Neural cell (in vitro differentiated cells): ENCODE measurements at regions not wholly inside any gene's neighbourhood (a gene's known extent, or its start where the extent isn't known, plus 50 kb on each side); places are given as distances from the start of the nearest gene placed in this dataset.

ENCODE experiments used
- H2AFZ ChIP-seq: fragments of 200-600, 300-800 bp; sonication (generic), shearing (Covaris generic); 2 replicates; pipeline ENCODE4 v1.6.0; 2014; ENCODE audit warnings: low read depth, mild to moderate bottlenecking, antibody characterized with exemption, low read length, moderate library complexity
- H3F3A ChIP-seq: fragments of 200-600 bp; shearing (Covaris generic); 2 replicates; pipeline ENCODE4 v1.6.1; 2016; ENCODE audit warnings: mild to moderate bottlenecking, moderate library complexity, mixed read lengths, antibody characterized with exemption, low read length; ENCODE audit not compliant: insufficient read depth, poor library complexity, severe bottlenecking
- H3K27ac ChIP-seq: fragments of 200-600, 300-800 bp; sonication (generic), shearing (Covaris generic); 2 replicates; pipeline ENCODE4 v1.5.1; 2014; ENCODE audit warnings: mild to moderate bottlenecking, low read length, moderate library complexity
- H3K27me3 ChIP-seq: fragments of 300-800, 200-600 bp; sonication (generic), shearing (Covaris generic); 2 replicates; pipeline ENCODE4 v1.6.0; 2014; ENCODE audit warnings: mild to moderate bottlenecking, low read depth, low read length, moderate library complexity; ENCODE audit not compliant: insufficient read depth
- H3K36me3 ChIP-seq: fragments of 300-800, 200-600 bp; sonication (generic), shearing (Covaris generic); 2 replicates; pipeline ENCODE4 v1.5.1; 2014; ENCODE audit warnings: mild to moderate bottlenecking, antibody characterized with exemption, low read length, moderate library complexity; ENCODE audit not compliant: insufficient read depth
- H3K4me2 ChIP-seq: fragments of 300-800, 200-600 bp; sonication (generic), shearing (Covaris generic); 2 replicates; pipeline ENCODE4 v1.6.0; 2014; ENCODE audit warnings: mild to moderate bottlenecking, low read length
- H3K4me3 ChIP-seq: fragments of 300-800, 200-600 bp; sonication (generic), shearing (Covaris generic); 2 replicates; pipeline ENCODE4 v1.5.1; 2014; ENCODE audit warnings: mild to moderate bottlenecking, low read length, moderate library complexity
- H3K79me2 ChIP-seq: fragments of 200-600 bp; shearing (Covaris generic); replicated peaks from 2 replicates; pipeline ENCODE4 v1.6.0; 2014; ENCODE audit warnings: mild to moderate bottlenecking, low read length, moderate library complexity; ENCODE audit not compliant: insufficient read depth
- H3K9ac ChIP-seq: fragments of 300-800, 200-600 bp; sonication (generic), shearing (Covaris generic); 2 replicates; pipeline ENCODE4 v1.6.1; 2016; ENCODE audit warnings: mild to moderate bottlenecking, low read length, mixed read lengths
- H3K9me2 ChIP-seq: fragments of 200-600 bp; shearing (Covaris generic); 2 replicates; pipeline ENCODE4 v1.6.1; 2016; ENCODE audit warnings: mild to moderate bottlenecking, low read length, mixed read lengths; ENCODE audit not compliant: insufficient read depth
- H3K9me3 ChIP-seq: fragments of 200-600, 300-800 bp; sonication (generic), shearing (Covaris generic); 2 replicates; pipeline ENCODE4 v1.6.1; 2016; ENCODE audit warnings: mild to moderate bottlenecking, mixed run types, low read length, moderate library complexity, mixed read lengths
- H4K20me1 ChIP-seq: fragments of 200-600 bp; shearing (Covaris generic); 2 replicates; pipeline ENCODE4 v1.6.1; 2016; ENCODE audit warnings: mild to moderate bottlenecking, mixed run types; ENCODE audit not compliant: insufficient read depth
- CTCF ChIP-seq: fragments of 450-650 bp; IDR thresholded peaks from 2 replicates; pipeline ENCODE4 v1.5.1; 2014; ENCODE audit warnings: antibody characterized with exemption, mild to moderate bottlenecking, moderate library complexity; ENCODE audit not compliant: poor library complexity, severe bottlenecking
- EP300 ChIP-seq: fragments of 450-650 bp; conservative IDR thresholded peaks from 2 replicates; pipeline ENCODE4 v1.6.1; 2014; ENCODE audit warnings: antibody characterized with exemption, mild to moderate bottlenecking, moderate library complexity; ENCODE audit not compliant: poor library complexity, severe bottlenecking
- EZH2 ChIP-seq: fragments of 200-600, 300-800 bp; shearing (Covaris generic), sonication (generic); IDR thresholded peaks from 2 replicates; pipeline ENCODE4 v1.6.1; 2014; ENCODE audit warnings: antibody characterized with exemption, low read length, borderline replicate concordance, mild to moderate bottlenecking; ENCODE audit not compliant: insufficient read depth, poor library complexity, severe bottlenecking
- MXI1 ChIP-seq: fragments of 450-650 bp; conservative IDR thresholded peaks from 2 replicates; pipeline ENCODE4 v1.6.1; 2014; ENCODE audit warnings: antibody characterized with exemption, mild to moderate bottlenecking; ENCODE audit not compliant: poor library complexity, severe bottlenecking
- POLR2AphosphoS5 ChIP-seq: IDR thresholded peaks from 2 replicates; pipeline ENCODE4 v1.6.1; 2012
- RAD21 ChIP-seq: fragments of 450-650 bp; conservative IDR thresholded peaks from 2 replicates; pipeline ENCODE4 v1.6.1; 2014; ENCODE audit warnings: antibody characterized with exemption, mild to moderate bottlenecking, moderate library complexity
- SMC3 ChIP-seq: fragments of 450-650 bp; conservative IDR thresholded peaks from 2 replicates; pipeline ENCODE4 v1.6.1; 2014; ENCODE audit warnings: antibody characterized with exemption, mild to moderate bottlenecking, moderate library complexity; ENCODE audit not compliant: poor library complexity
- TAF1 ChIP-seq: IDR thresholded peaks from 2 replicates; pipeline ENCODE4 v1.6.1; 2012; ENCODE audit warnings: low read depth
- TF ChIP-seq, protein P1 (sequence below): IDR thresholded peaks from 2 replicates; pipeline ENCODE4 v1.6.1; 2012; ENCODE audit warnings: borderline replicate concordance

GRCh38 chr12:19752712-19753111, 313.4 kb downstream of the AEBP2 start:
- Histone ChIP-seq H3K27ac (no peak overlapping the region), H2AFZ (no peak overlapping the region)

GRCh38 chr12:19755136-19755535, 315.8 kb downstream of the AEBP2 start:
- Histone ChIP-seq H3K9me3 (peaks cover 4% of the 10 kb centered on the region), H3K4me3 (no peak overlapping the region), H2AFZ (no peak overlapping the region), H3K79me2 (no peaks in the 10 kb centered on the region), H3K27me3 (no peaks in the 10 kb centered on the region), H3K36me3 (no peaks in the 10 kb centered on the region), H4K20me1 (no peaks in the 10 kb centered on the region), H3F3A (no peaks in the 10 kb centered on the region), H3K9ac (no peak overlapping the region), H3K9me2 (no peaks in the 10 kb centered on the region), H3K27ac (no peak overlapping the region), H3K4me2 (no peak overlapping the region)
- TF ChIP-seq, protein P1, sequence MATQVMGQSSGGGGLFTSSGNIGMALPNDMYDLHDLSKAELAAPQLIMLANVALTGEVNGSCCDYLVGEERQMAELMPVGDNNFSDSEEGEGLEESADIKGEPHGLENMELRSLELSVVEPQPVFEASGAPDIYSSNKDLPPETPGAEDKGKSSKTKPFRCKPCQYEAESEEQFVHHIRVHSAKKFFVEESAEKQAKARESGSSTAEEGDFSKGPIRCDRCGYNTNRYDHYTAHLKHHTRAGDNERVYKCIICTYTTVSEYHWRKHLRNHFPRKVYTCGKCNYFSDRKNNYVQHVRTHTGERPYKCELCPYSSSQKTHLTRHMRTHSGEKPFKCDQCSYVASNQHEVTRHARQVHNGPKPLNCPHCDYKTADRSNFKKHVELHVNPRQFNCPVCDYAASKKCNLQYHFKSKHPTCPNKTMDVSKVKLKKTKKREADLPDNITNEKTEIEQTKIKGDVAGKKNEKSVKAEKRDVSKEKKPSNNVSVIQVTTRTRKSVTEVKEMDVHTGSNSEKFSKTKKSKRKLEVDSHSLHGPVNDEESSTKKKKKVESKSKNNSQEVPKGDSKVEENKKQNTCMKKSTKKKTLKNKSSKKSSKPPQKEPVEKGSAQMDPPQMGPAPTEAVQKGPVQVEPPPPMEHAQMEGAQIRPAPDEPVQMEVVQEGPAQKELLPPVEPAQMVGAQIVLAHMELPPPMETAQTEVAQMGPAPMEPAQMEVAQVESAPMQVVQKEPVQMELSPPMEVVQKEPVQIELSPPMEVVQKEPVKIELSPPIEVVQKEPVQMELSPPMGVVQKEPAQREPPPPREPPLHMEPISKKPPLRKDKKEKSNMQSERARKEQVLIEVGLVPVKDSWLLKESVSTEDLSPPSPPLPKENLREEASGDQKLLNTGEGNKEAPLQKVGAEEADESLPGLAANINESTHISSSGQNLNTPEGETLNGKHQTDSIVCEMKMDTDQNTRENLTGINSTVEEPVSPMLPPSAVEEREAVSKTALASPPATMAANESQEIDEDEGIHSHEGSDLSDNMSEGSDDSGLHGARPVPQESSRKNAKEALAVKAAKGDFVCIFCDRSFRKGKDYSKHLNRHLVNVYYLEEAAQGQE = no peak
- TF ChIP-seq CTCF = no peak
- no peak for TF ChIP-seq EZH2
- TF ChIP-seq SMC3 = no peak
- no peak for TF ChIP-seq EP300
- TF ChIP-seq MXI1 = no peak
- no peak for TF ChIP-seq TAF1
- TF ChIP-seq POLR2AphosphoS5 = no peak
- no peak for TF ChIP-seq RAD21

More at GRCh38 chr12:19752712-19753111, 313.4 kb downstream of the AEBP2 start:
- H3F3A ChIP-seq = no peaks in the 10 kb centered on the region
- H3K9me2 ChIP-seq = no peaks in the 10 kb centered on the region
- no peak overlapping the region for H3K4me3 ChIP-seq
- no peaks in the 10 kb centered on the region for H3K36me3 ChIP-seq
- peaks cover 4% of the 10 kb centered on the region for H3K9me3 ChIP-seq
- H3K4me2 ChIP-seq = no peak overlapping the region
- no peaks in the 10 kb centered on the region for H3K27me3 ChIP-seq
- no peaks in the 10 kb centered on the region for H3K79me2 ChIP-seq
- no peaks in the 10 kb centered on the region for H4K20me1 ChIP-seq
- TF ChIP-seq EZH2 (no peak), MXI1 (no peak), POLR2AphosphoS5 (no peak), CTCF (no peak), SMC3 (no peak), RAD21 (no peak), EP300 (no peak), TAF1 (no peak)
- TF ChIP-seq, protein P1 = no peak
- no peak overlapping the region for H3K9ac ChIP-seq
